GM20000 (cell line): ENCODE measurements at regions not wholly inside any gene's neighbourhood (a gene's known extent, or its start where the extent isn't known, plus 50 kb on each side); places are given as distances from the start of the nearest gene placed in this dataset.
"Not testable (repeated sequence)": the region's sequence is repeated elsewhere in the genome, so short reads cannot be mapped to it uniquely, and the experiment has no call there.

Source experiments
- DNase-seq: peaks from one replicate; pipeline ENCODE4 v3.0.0; 2012; ENCODE audit warnings: low spot score
- TF ChIP-seq, protein P1 (sequence below): IDR thresholded peaks from 2 replicates; pipeline ENCODE4 v1.5.1; 2012; ENCODE audit warnings: mild to moderate bottlenecking, control low read depth; ENCODE audit errors: extremely low read depth, missing control alignments

DNA sequence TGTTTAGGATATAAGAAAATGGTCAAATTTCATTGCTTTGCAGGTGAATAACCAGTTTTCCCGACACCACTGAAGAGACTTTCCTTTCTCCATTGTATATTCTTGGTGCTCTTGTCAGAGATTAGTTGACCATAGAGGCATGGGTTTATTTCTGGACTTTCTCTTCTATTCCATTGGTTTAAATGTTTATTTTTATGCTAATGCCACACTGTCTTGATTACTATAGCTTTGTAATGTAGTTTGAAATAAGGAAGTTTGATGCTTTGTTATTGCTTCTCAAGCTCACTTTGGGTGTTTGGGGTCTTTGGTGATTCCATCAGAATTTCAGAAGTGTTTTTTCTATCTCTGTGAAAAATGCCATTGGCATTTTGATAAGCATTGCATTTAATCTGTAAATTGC is 190.0 kb upstream of the SPRY2 start:
- TF ChIP-seq, protein P1, sequence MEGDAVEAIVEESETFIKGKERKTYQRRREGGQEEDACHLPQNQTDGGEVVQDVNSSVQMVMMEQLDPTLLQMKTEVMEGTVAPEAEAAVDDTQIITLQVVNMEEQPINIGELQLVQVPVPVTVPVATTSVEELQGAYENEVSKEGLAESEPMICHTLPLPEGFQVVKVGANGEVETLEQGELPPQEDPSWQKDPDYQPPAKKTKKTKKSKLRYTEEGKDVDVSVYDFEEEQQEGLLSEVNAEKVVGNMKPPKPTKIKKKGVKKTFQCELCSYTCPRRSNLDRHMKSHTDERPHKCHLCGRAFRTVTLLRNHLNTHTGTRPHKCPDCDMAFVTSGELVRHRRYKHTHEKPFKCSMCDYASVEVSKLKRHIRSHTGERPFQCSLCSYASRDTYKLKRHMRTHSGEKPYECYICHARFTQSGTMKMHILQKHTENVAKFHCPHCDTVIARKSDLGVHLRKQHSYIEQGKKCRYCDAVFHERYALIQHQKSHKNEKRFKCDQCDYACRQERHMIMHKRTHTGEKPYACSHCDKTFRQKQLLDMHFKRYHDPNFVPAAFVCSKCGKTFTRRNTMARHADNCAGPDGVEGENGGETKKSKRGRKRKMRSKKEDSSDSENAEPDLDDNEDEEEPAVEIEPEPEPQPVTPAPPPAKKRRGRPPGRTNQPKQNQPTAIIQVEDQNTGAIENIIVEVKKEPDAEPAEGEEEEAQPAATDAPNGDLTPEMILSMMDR, result no peak
- no peak for DNase-seq

DNA sequence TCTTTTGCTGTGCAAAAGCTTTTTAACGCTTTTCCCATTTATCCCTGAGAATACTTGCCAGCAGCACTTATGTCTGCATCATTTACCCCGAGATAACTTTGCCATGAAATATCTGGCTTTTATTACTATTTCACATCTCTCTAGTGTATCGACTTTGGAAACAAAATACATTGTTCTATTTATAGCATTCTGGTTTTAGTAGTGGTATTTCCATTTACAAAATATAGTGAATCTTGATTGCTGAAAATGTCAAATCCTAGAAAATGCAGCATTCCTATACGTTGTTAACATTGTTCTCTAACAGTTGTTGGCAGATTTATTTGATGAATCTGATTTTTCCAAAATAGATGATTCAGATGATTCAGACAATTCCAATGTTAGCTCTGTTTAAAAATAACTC is 189.3 kb upstream of the SPRY2 start:
- TF ChIP-seq, protein P1, result no peak
- DNase-seq, result no peak

- no peak for DNase-seq
- TF ChIP-seq, protein P1, result no peak
Measured at GRCh38 chr13:80529734-80530133, 188.8 kb upstream of the SPRY2 start.

DNA sequence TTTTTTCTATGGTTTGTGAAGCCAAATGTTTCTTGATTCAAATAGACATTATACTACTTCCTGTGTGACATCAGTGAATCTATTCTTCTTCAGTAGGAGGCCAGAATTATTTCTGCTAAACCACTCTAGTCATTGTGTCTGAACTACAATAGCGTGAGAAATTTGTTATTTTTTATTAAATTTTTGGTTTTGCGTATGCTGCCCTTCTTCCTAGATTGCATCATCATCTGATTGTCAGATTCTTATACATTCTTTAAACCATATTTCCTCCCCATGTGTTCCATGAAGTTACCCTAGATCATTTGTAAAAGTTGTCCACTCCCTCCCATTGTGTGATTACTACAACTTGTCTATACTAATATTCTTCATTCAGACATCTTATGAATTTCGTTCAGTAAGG is 187.8 kb upstream of the SPRY2 start:
- TF ChIP-seq, protein P1, result no peak
- no peak for DNase-seq

DNA sequence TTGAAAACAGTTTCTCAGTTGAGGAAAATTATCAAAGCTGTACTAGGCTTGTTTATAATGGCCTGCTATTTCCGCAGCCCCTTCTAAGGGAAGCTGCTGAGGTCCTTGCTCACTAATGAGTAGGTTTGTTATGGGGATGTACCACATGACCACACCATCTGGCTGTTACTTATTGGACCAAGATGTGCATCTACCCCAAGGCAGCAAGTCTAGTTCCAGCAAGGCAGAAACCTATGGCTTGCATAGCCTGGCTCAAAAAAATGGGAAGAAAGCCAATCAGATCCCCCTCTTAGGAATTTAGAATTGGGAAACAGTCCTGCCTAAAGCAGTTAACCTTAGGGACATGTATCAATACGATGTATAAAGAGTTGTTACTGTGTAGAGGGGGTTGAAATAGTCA is 186.5 kb upstream of the SPRY2 start:
- DNase-seq, result no peak
- TF ChIP-seq, protein P1, result no peak

GRCh38 chr13:80524447-80525215 is 183.7 kb upstream of the SPRY2 start:
- no peak for DNase-seq
- TF ChIP-seq, protein P1, result no peak

- TF ChIP-seq, protein P1, result no peak
- DNase-seq, result no peak
Measured at GRCh38 chr13:80523134-80523533, 182.2 kb upstream of the SPRY2 start.

DNA sequence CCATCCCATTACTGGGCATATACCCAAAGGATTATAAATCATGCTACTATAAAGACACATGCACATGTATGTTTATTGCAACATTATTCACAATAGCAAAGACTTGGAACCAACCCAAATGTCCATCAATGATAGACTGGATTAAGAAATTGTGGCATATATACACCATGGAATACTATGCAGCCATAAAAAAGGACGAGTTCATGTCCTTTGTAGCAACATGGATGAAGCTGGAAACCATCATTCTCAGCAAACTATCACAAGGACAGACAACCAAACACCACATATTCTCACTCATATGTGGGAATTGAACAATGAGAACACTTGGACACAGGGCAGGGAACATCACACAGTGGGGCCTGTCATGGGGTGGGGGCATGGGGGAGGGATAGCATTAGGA is 181.5 kb upstream of the SPRY2 start:
- DNase-seq, result not testable (repeated sequence)
